ENCODE measurements at regions not wholly inside any gene's neighbourhood (a gene's known extent, or its start where the extent isn't known, plus 50 kb on each side); places are given as distances from the start of the nearest gene placed in this dataset.

- Histone ChIP-seq H2BK5ac (ENCODE audit: low read depth, low read length) (no peak overlapping the region), H4K91ac (replicated peaks; ENCODE audit: insufficient read length, low read length) (no peak overlapping the region), H3K4me2 (ENCODE audit: insufficient read depth in 1 of 2, low read depth in 2 of 2, low read length in 2 of 2) (no peak overlapping the region), H2AFZ (ENCODE audit: low read length) (no peak overlapping the region), H3K4me3 (ENCODE audit: extremely low read depth in 1 of 4, insufficient read depth in 2 of 4, low read depth in 3 of 4, low read length in 4 of 4) (no peak overlapping the region), H3K23me2 (ENCODE audit: low read depth, low read length) (no peaks in the 10 kb centered on the region), H4K8ac (ENCODE audit: extremely low read depth, insufficient read depth, low read length) (no peak overlapping the region), H2BK120ac (replicated peaks; ENCODE audit: low read depth, low read length) (no peak overlapping the region), H3K18ac (ENCODE audit: extremely low read depth, low read length) (no peak overlapping the region), H3K56ac (replicated peaks; ENCODE audit: insufficient read length, low read depth, low read length) (no peak overlapping the region), H3K79me2 (ENCODE audit: control insufficient read depth in 1 of 2, insufficient read depth in 2 of 2, low read length in 2 of 2) (no peaks in the 10 kb centered on the region), H3K27me3 (replicated peaks in 1 of 4; ENCODE audit: control insufficient read depth in 3 of 4, extremely low read depth in 1 of 4, insufficient read depth in 3 of 4, low read length in 3 of 4) (no peaks in the 10 kb centered on the region), H2BK15ac (ENCODE audit: low read length) (no peak overlapping the region), H3K36me3 (ENCODE audit: control insufficient read depth in 2 of 4, insufficient read depth in 4 of 4, low read length in 3 of 4) (no peaks in the 10 kb centered on the region), H4K20me1 (replicated peaks in 1 of 2; ENCODE audit: control insufficient read depth in 1 of 2, insufficient read depth in 2 of 2, low read length in 2 of 2) (no peaks in the 10 kb centered on the region), H3K9me3 (ENCODE audit: insufficient read depth in 2 of 2, low read depth in 1 of 2, low read length in 1 of 2) (peaks cover 7 to 8% of the 10 kb centered on the region in 2 experiments; a peak in 3 of 4 replicates), H3K4ac (replicated peaks; ENCODE audit: insufficient read length, low read depth, low read length) (no peak overlapping the region), H3K23ac (ENCODE audit: insufficient read length) (no peak overlapping the region), H3K9ac (replicated peaks in 1 of 4; ENCODE audit: extremely low read depth in 1 of 4, low read depth in 3 of 4, low read length in 3 of 4) (no peak overlapping the region), H2BK12ac (ENCODE audit: low read depth, low read length) (no peak overlapping the region), H3K14ac (ENCODE audit: insufficient read length) (no peak overlapping the region), H2AK5ac (ENCODE audit: low read depth, low read length) (no peak overlapping the region), H3K79me1 (ENCODE audit: low read depth, low read length) (no peaks in the 10 kb centered on the region), H4K5ac (ENCODE audit: insufficient read length, low read depth, low read length) (no peak overlapping the region), H2BK20ac (ENCODE audit: low read length) (no peak overlapping the region), H3K4me1 (replicated peaks in 1 of 4; ENCODE audit: control insufficient read depth in 3 of 4, insufficient read depth in 4 of 4, low read length in 3 of 4) (no peaks in the 10 kb centered on the region; a peak in 1 of 7 replicates), H3K27ac (ENCODE audit: low read depth, low read length) (no peak overlapping the region)
- WGBS, 2 experiments (ENCODE audit: extremely low coverage in 1 of 2, insufficient coverage in 1 of 2, insufficient read length in 1 of 2, insufficient replicate concordance in 2 of 2, low coverage in 1 of 2, low lambda C conversion rate in 2 of 2, missing lambda C conversion rate in 1 of 2), result 93% methylated on average over 3 of the region's 3 CpGs; no CpG with 5 or more reads in 1 of the 2 experiments
- POLR2A ChIA-PET (ENCODE audit: partially characterized antibody), result no interaction called here
- no peak for FAIRE-seq
- no peak for DNase-seq (ENCODE audit: low read depth in 1 of 2, low spot score in 2 of 2)
- CTCF ChIA-PET (ENCODE audit: partially characterized antibody), result no interaction called here
- no peak for TF ChIP-seq TAF7 (optimal IDR thresholded peaks at IDR 0.05; ENCODE audit: borderline replicate concordance, low read depth, low read length)
- TF ChIP-seq SAP30 (IDR thresholded peaks at IDR 0.05; ENCODE audit: insufficient read depth, insufficient replicate concordance, low read length), result no peak
- no peak for TF ChIP-seq KDM4A (IDR thresholded peaks at IDR 0.05; ENCODE audit: low read depth, low read length, severe bottlenecking)
- TF ChIP-seq PHF8 (conservative IDR thresholded peaks at IDR 0.05; ENCODE audit: low read depth, low read length), result no peak
- TF ChIP-seq RFX5 (IDR thresholded peaks at IDR 0.05; ENCODE audit: borderline replicate concordance, low read depth, low read length), result no peak
- TF ChIP-seq EP300 (IDR thresholded peaks at IDR 0.05; ENCODE audit: borderline replicate concordance in 1 of 2, low read depth in 2 of 2, low read length in 2 of 2), result no peak
- TF ChIP-seq MAFK (IDR thresholded peaks at IDR 0.05; ENCODE audit: low read depth, low read length), result no peak
- no peak for TF ChIP-seq RNF2 (IDR thresholded peaks at IDR 0.05; ENCODE audit: borderline replicate concordance, low read depth, low read length, missing control alignments, poor library complexity, severe bottlenecking)
- TF ChIP-seq HDAC2 (IDR thresholded peaks at IDR 0.05; ENCODE audit: borderline replicate concordance in 1 of 2, low read depth in 2 of 2, low read length in 2 of 2), result no peak
- TF ChIP-seq POU5F1 (IDR thresholded peaks at IDR 0.05; ENCODE audit: low read depth, low read length), result no peak
- no peak for TF ChIP-seq CBX5 (IDR thresholded peaks at IDR 0.05; ENCODE audit: low read depth, low read length)
- no peak for TF ChIP-seq SIX5 (IDR thresholded peaks at IDR 0.05; ENCODE audit: low read depth, low read length)
These were observed 83.9 kb upstream of the SORBS2 start for GRCh38 chr4:185895866-185896265.

Measured in H1 (cell line).